GM19455 (cell line): ENCODE measurements at regions not wholly inside any gene's neighbourhood (a gene's known extent, or its start where the extent isn't known, plus 50 kb on each side); places are given as distances from the start of the nearest gene placed in this dataset.

Experiments used
- ATAC-seq: cut with Tn5 transposase; IDR thresholded peaks from one replicate; pipeline ENCODE4 v1.9.1; 2021; ENCODE audit not compliant: unreplicated experiment

DNA sequence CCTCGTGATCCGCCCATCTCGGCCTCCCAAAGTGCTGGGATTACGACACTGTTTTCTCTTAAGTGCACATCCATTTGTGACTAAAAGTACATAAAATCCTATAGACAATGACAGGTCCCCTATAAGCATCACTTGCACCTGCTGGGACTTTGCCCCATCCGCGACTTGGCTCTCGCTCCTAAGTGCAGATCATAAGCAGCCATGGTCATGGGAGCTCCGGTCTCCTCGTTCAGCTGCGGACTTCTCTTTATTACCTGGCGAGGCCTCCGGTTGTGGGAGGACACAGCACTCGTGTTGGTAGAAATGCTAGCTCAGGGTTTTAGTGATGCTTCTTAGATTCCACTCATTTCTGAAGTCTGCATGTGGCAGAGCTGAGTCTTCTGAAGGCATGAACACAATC lies 92.7 kb upstream of the ST6GAL2 start:
- no peak for ATAC-seq

DNA sequence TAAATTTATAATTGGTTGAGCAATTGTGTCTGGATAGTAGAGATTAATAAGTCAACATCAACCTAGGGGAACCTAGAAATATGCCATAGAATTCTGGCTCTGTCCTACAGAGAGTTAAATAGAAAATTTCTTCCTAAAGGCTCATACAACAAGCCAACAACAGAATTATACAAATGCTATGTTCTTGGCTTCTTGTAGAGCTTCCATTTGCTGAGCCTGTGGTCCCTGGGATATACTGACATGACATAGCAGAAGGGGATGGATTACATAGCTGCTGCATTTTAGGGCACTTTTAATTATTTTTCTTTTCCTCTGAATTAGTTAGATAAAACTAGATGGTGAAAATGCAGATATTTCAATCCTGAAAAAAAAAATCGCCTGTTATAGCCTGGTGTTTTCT lies 95.5 kb upstream of the ST6GAL2 start:
- no peak for ATAC-seq

DNA sequence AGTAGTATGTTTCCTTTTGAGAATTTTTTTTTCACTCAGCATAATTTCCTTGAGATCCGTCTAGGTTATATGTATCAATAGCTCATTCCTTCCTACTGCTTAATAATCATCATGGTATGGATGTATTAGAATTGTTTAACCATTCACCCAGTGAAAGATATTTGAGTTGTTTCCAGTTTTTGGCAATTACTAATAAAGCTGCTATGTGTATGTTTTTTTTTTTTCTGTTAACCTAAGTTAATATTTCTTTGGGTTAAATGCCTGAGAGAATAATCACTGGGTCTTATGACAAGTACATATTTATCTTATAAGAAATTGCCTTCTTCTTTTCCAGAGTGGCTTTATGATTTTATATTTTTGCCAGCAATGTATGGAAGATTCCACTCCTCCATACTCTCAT lies 96.4 kb upstream of the ST6GAL2 start:
- ATAC-seq = no peak

DNA sequence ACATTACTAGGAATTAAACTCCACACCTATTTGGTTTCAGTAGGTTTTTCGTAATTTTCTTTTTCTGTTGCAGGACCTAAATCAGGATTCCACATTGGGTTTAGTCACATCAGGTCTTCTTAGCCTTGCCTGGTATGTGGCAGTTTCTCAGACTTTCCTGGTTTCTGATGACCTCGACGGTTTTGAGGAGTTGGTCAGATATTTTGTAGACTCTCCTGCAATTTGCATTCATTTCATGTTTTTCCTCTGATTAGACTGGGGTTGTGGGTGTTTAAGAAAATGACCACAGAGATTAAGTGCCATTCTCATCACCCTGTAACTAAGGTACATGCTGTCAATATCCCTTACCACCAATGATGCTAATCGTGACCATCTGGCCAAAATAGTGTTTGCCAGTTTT lies 97.3 kb upstream of the ST6GAL2 start:
- no peak for ATAC-seq

DNA sequence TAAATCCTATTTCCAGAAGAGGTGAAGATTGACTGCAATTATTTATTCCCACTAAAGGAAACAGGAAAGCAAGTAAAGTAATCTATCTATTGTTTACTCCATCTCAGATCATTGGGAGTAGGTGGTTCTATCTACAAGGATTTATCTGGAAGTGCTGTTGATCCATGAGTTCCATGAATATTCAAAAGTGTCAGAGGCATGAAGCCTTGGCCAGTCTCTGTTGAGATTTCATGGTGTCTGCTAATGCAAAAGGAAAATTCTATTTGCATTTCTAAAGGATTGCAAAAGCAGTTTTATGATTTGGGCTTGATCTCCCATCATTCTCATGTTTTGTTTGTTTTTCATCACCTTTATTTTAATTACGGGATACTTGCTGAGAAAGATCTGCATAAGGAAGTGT lies 102.4 kb upstream of the ST6GAL2 start:
- no peak for ATAC-seq

DNA sequence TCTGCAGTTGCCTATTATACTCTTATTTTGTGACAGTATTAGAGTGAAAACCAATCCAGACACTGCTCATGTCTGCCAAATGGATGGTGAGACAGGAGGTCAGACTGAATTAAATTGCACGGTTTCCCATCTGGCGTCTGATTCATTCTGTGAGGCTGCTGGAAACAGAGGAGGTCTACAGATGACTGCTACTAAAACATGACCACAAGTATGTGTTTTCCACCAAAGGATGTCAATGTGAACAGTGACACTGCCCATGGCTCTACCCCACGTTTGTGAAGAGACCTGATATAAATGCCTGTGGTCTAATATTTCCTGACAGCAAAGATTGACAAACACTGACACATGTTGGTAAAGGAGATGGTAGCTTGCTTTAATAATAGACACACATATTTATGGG lies 104.3 kb upstream of the ST6GAL2 start:
- no peak for ATAC-seq

DNA sequence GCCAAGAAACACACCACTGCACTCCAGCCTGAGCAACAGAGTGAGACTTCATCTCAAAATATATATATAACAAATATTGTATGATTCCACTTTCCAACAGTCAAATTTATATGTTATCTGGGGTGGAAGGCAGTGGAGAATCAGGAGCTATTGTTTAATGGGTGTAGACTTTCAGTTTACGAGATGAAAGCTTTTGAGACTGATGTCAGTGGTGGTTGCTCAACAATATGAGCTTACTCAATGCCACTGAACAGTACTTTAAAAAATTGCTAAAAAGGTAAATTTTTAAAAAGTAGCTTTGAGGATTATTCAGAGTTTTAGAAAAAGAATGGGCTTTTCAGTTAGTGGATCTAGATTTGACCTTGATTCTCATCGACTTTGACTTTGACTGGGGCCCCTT lies 105.9 kb upstream of the ST6GAL2 start:
- ATAC-seq = no peak

DNA sequence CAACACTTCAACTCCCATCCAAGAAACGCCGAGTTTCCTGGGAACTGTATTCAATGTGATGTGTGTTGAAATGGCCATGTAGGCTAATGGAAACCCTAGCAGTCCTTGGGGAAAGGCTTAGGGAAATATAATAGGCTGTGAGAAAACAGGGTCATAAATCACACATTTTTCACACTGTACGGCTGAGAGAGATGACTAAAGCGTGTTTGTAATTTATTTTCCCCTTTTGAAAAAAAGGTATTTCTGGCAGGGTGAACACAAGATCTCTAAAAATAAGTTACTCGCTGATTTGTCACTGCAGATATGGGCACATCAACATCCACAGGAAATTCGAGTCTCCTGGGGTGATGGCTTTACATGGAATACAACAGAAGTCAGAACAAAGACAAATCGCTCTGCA lies 109.6 kb upstream of the ST6GAL2 start:
- no peak for ATAC-seq

DNA sequence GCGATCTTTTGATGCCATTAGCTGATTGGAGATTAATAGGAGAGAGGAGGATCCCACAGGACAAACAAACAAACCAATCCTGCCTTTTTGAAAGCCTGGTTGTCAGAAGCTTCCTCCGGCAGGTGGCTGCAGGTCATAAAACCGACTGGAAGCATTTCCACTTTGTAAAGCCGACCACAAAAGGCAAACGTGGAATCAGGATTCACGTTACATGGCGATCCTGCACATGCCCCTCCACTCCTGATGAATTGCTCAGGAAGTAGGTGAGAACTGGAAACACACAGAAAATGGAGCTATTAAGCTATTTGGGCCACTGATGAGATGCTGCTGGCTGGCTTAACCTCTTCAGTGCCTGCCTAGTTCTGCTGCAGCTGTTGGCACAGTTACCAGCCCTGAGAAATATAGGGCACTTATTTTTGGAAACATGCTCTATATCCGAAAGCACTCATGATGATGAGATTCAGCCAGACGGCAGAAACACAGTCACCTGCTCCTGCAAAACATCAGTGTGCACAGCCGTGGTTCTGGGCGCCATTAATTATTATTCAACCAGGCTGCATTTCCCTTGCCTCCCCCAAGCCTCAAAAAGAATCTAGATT lies 110.3 kb upstream of the ST6GAL2 start:
- ATAC-seq = no peak

DNA sequence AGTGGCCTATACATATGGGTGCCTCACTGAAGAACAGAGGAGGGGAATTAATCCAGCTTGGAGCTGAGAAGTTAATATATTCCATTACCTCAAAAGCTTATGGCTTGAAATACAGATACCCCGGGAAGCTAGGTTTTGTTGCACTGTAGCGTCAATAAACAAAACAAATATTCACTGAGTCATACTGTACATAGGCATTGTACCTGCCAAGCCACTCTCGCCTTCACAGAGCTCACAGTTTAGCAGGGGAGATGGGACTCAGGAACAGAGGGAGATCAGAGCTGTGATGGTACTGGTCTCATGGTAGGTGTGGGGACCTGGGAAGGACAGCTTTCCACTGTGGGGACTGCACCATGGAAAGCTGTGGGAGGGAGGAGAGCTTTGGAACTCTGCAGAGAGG lies 111.2 kb upstream of the ST6GAL2 start:
- no peak for ATAC-seq

DNA sequence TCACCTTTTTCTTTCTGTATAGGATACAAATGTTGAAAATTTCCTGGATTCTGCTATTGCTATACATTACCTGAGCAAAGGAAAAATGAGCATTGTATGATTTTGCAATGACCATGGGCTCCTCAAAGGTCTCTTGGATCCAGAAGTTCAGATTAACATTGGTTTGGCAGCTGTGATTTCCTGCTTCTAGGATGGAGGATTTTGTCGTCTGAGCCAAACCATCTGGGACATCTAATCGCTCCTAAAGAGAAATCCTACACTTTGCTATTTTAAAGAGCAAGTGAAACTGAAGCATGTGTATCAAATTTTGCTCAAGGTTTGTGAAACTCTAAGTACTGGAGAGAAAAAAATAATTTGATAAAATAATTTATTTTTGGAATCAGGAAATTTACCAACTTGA lies 115.1 kb upstream of the ST6GAL2 start:
- no peak for ATAC-seq

DNA sequence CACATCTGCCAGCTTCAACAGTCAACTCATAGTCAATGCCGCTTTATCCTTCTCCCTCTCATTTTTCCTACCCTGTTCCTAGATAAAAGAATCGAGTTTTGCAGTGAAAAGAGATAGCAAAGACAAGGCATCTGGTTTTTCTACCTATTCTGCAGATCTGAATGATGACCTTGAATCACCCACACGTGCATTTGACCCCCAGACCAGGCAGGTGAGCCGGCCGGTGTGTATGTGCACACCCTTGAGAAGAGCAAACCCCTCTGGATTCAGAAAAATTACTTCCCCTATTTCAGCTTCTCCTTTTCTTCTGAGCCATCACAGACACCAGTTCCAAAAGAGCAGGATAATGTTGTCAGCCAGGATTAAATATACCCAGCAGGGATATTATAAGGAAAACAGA lies 115.6 kb upstream of the ST6GAL2 start:
- ATAC-seq = no peak

DNA sequence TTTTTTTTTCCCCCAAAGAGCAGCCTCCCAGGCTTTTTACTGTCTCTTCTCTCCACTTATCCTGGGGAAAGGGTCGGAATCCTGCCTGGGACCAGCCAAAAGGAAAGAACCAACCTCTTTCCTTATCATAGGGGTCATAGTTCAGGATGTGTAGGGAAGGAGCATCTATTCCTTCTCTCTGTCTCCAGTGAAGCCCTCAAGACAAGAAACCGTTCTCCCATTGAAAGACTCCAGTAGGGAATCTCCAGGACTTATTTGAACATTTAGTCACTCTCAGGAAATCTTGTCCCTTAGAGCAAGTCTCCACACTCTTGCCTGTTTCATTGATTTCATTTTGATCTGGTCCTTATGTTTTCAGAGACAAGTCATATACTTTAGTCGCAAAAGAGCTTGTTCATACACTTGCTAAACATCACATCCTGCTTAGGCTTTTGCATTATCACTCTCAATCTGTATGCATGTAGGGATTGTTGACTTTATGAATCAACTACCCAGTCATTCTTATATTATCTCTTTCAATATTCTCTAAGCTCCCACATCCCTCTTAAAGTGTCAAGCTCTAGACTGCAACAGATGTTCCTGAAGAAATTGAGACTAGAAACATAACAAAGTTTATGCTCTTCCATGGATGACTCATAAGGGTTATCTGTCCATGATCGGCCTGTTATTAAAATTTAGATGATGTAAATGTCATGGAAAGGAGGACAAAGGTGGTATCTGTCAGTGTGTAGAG lies 116.2 kb upstream of the ST6GAL2 start:
- no peak for ATAC-seq

DNA sequence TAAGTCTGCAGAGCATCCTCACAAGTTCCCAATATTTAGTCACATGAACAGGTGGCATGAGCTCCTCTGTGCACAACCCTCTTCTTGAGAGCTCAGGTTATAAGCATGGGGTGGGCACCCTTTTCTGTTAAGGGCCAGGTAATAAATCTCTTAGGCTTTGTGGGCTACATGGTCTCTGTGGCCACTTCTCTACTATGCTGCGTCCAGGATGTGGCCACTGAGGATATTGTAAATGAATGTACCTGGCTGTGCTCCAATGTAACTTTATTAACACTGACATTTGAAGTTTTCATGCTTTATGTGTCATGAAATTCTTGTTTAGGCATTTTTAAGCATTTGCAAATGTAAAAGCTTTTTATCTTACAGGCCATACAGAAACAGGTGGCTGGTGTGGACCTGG lies 116.8 kb upstream of the ST6GAL2 start:
- ATAC-seq = no peak

DNA sequence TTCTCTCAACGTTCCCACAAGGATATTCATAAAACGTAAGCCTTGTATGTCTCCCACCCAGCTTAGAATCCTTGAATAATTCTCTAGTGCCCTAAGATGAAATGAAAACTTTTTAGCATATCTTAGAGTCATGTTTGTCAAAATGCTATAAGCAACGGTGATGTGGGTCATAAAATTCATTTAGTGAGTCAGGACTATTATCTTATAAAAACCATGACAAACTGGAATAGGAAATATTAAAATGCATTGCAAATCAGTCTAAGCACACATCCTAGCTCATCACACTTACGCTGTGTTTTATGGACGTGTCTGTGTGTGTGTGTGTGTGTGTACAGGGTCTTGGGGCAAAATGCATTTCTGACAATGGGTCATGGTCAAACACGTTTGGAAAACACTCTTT lies 119.9 kb upstream of the ST6GAL2 start:
- ATAC-seq = no peak

DNA sequence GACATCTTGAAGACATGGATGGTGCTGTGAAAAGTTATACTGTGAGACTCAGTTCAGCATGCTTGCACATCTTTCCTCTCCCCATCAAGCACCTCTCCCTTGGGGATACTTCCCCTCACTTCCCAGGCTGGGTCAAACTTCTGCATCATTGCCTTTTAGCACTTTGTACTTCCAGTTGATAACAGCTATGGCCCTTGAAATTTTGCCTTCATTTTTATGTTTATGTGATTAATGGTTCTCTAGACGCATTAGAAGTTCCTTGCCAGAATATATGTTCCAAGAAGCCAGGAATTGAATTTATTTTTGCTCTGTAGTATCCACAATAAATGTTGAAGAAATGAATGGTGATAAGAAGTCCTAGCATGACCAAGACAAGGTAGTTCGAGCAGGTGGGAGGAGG lies 120.9 kb upstream of the ST6GAL2 start:
- ATAC-seq = no peak

DNA sequence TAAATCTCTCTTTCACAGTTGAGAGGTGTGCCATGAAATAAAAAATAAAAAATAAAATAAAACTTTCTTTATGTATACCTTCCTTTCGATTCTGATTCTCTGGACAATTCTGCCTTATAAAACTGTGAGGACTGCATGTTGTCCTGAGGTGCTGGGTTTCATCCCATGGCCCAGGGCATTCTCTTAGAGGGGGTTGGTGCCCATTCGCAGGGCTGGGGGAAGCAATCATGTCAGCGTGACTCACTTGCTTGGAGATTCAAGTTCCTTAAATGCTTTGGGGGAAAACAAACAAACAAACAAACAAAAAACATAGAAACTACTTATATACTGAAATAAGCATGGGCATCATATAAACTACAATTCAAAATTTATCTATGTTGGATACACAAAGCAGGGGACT lies 122.0 kb upstream of the ST6GAL2 start:
- ATAC-seq = no peak

DNA sequence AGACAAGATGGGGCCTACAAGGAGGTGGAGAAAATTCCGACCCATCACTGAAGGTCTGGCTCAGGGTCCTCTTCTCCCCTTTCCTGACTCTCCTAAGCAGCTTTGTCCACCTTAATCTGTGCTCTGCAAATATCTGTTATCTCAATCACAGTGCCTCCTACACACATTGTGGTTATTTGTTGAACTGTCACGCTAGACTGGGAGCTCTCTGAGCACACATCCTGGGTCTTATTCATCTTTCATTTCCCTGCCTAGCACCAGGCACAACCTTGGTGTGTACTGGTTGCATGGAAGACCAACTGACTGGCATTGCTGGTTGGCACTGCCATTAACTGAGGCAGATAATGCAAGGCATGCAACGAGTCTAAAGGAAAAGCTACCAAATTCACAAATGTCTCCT lies 122.9 kb upstream of the ST6GAL2 start:
- no peak for ATAC-seq

DNA sequence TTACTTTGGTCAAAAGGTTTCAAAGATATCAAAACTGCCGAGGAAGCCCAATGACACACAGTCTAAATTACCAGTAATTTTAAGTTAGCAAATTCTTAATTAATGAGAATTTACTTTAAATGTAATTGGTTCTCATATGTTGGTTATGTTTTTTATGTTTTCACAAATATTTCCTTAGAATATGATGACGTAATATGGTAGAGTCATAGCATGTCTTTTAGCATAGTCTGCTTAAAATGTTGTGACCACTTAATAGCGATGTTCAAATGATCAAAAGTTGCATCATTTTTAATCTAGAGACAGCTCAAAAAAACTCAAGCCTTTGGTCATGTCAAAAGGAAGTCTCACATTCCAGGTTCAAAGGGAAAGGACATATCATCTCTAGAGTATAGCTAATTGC lies 123.3 kb upstream of the ST6GAL2 start:
- no peak for ATAC-seq

DNA sequence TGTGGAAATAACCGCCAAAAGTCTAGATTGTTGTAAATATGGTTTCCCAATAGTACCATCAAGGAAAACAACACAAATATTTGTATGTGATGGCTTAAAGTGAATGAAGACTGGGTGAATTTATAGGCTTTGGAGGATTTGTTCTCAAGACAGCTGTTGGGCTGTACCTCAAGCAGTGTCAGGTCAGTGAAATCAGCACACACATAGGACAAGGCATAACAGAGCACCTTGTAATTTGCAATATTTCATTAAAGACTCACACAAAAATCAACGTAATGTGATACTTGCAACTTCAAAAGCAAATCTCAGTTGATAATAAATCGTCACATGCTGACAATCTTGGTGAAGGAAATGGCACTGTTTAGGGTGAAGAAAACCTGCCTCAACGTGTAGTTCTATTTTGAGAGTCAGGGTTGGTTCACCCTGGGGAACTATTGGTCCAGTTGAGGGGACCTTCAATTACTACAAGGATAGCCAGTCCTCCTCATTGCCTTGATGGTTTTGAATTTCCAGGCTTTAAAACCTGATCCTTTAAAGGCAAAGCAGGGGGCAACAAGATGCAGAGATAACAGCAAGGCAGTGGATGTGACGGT lies 126.8 kb upstream of the ST6GAL2 start:
- no peak for ATAC-seq

DNA sequence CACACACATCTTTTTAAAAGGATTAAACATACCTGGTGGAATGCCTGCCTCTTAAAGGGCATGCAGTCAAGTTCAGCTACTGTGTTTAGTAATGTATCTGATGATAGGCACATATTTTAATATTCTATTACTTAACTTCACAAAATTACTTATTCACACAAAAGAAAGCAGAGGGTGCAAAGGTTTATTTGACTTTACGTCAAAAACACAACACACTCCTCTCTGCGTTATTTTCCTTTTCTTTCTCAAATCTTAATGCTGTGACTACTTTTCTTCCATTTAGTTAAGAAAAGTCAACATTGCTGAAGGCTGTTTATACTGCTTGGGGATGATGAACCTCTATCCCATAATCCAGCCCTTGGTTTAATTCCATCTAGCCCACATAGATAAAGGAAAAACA lies 127.9 kb upstream of the ST6GAL2 start:
- no peak for ATAC-seq

DNA sequence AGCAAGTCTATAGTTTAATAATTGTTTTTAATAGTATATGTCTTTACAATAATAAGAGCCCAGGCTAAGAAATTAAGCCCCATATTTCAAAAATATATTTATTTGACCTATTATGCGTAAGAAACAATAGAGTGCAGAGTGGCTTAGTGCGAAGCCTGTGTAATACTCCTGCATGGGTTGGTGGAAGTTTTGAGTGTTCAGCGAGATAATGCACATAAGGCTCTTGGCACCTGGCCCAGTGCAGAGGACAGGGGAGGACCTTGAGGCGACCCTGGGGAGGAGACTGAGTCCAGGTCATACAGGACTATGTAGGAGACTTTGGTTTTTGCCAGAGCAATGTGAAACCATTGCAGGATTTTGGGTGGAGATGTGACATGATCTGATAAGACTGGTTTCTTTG lies 132.4 kb upstream of the ST6GAL2 start:
- no peak for ATAC-seq

DNA sequence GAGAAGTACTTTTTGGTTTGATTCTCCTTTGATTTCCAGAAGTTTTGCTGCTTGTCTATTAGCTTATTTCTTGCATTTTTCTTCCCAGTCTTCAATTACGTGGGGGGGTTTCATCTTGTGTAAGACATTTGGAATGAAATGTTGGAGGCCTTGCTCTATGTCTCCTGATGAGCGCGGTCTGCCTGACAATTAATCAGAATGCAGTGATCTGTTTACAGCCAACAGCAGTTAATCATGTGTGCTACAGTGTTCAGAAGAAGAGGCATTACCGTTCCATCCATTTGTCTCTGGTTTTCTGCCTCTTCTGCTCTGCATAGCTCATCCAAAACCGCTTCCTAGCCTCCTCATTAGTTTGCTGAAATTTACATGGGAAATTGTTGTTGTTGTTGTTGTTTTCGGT lies 134.4 kb upstream of the ST6GAL2 start:
- no peak for ATAC-seq
